Left lung (tissue), 4 donors: ENCODE measurements at regions not wholly inside any gene's neighbourhood (a gene's known extent, or its start where the extent isn't known, plus 50 kb on each side); places are given as distances from the start of the nearest gene placed in this dataset.

Experiments
- ATAC-seq: fragments of 200-7000 bp; cut with Tn5 transposase; one replicate; pipeline ENCODE4 v1.9.1; 2020; ENCODE audit warnings: moderate library complexity
- DNase-seq, 4 donors: peaks; one replicate each; pipeline ENCODE4 v3.0.0-alpha.2; 2013 to 2020
- H3K27ac ChIP-seq, 2 donors: fragments of 200-600 bp; sonication (generic) in 1 of 2; one replicate each; pipeline versions ENCODE4 v1.5.0 to v1.8.0; 2020 to 2021
- H3K27me3 ChIP-seq, 2 donors: fragments of 200-600 bp; sonication (generic) in 1 of 2; one replicate each; pipeline versions ENCODE4 v1.5.0 to v1.8.0; 2020 to 2021
- H3K36me3 ChIP-seq, 2 donors: fragments of 200-600 bp; sonication (generic) in 1 of 2; one replicate each; pipeline versions ENCODE4 v1.5.0 to v1.8.0; 2020 to 2021
- H3K4me1 ChIP-seq, 2 donors: fragments of 200-600 bp; one replicate each; pipeline ENCODE4 v1.8.0; 2021
- H3K4me3 ChIP-seq, 2 donors: fragments of 200-600 bp; sonication (generic) in 1 of 2; one replicate each; pipeline versions ENCODE4 v1.5.0 to v1.8.0; 2020 to 2021; ENCODE audit warnings: mild to moderate bottlenecking in 1 of 2
- H3K9me3 ChIP-seq, 2 donors: fragments of 200-600 bp; sonication (generic) in 1 of 2; one replicate each; pipeline versions ENCODE4 v1.5.0 to v1.8.0; 2020 to 2021
- CTCF ChIP-seq, 2 donors: fragments of 200-600 bp; sonication (generic) in 1 of 2; IDR thresholded peaks; one replicate each; pipeline versions ENCODE4 v1.5.0 to v1.8.0; 2021; ENCODE audit warnings: antibody characterized with exemption in 2 of 2
- intact Hi-C, 2 donors: fragments of 100-400 bp; cut with DNase I; formaldehyde crosslinking; loops; one replicate each; pipeline versions ENCODE4 v1.11.2 to v1.14.2; 2022
- donor health status: DM: no; HTN: yes; CAD: no.
- donor health status: DM: no; HTN: no; CAD: no.

DNA sequence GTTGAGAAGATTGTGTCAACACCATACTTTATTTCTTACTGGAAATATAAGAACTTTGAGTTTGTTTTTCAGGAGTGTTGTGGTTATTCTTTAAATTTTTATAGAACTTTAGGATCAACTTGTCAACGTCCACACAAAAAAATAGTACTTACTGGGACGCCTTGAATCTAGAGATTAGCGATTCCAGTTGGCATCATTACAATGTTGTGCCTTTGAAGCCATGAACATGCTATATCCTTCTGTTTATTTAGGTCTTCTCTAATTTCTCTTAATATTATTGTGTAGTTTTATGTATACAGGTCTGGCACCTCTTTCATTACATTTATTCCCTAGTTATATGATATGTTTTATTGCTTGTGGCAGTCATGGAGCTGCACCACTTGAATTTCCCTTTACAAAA, 320.8 kb upstream of the CCDC196 start:
- DNase-seq (no peak), ATAC-seq (no peak)
- Histone ChIP-seq H3K27ac (no peak overlapping the region), H3K9me3 (no peaks in the 10 kb centered on the region), H3K4me1 (no peaks in the 10 kb centered on the region), H3K27me3 (no peaks in the 10 kb centered on the region), H3K36me3 (no peaks in the 10 kb centered on the region), H3K4me3 (no peak overlapping the region)
- intact Hi-C loops, result no loop called here
- no peak for TF ChIP-seq CTCF (IDR thresholded peaks at IDR 0.05)

GRCh38 chr14:66174453-66174891, 311.7 kb upstream of the CCDC196 start:
- Histone ChIP-seq H3K4me3 (no peak overlapping the region), H3K27me3 (no peaks in the 10 kb centered on the region), H3K4me1 (no peaks in the 10 kb centered on the region), H3K36me3 (no peaks in the 10 kb centered on the region), H3K27ac (no peak overlapping the region), H3K9me3 (peaks cover 0 to 3% of the 10 kb centered on the region in 2 donors)
- intact Hi-C loops, result no loop called here
- DNase-seq, result peak in 2 of 4 donors; percentile 17 to 47
- ATAC-seq, result no peak
- no peak for TF ChIP-seq CTCF (IDR thresholded peaks at IDR 0.05)

GRCh38 chr14:66177935-66178334, 308.2 kb upstream of the CCDC196 start:
- intact Hi-C loops, result no loop called here
- H3K9me3 ChIP-seq, result peaks cover 0 to 3% of the 10 kb centered on the region in 2 donors
- H3K27me3 ChIP-seq, result no peaks in the 10 kb centered on the region
- no peak overlapping the region for H3K4me3 ChIP-seq
- no peak for ATAC-seq
- TF ChIP-seq CTCF (IDR thresholded peaks at IDR 0.05), result no peak
- no peak for DNase-seq
- H3K36me3 ChIP-seq, result no peaks in the 10 kb centered on the region
- no peak overlapping the region for H3K27ac ChIP-seq
- no peaks in the 10 kb centered on the region for H3K4me1 ChIP-seq

DNA sequence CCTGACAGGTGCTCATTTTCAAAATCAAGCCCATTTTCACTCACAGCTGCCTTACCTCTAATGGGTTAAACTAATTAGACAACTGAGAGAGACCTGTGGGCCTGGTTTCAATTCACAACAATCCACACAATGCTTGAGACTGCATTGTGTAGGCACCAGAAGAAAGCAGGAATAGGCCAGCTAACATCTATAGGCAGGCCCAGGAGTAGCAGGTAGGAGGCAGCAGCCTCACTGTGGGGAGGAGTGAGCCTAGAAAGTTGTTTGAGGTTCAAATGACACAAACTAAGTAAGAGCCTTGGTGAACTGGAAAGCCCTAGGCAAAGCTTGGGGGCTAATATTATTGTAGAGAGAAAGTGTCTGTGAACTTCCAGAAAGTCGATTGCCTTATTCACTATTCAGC, 289.5 kb upstream of the CCDC196 start:
- H3K4me3 ChIP-seq, result no peak overlapping the region
- H3K27me3 ChIP-seq, result no peaks in the 10 kb centered on the region
- TF ChIP-seq CTCF (IDR thresholded peaks at IDR 0.05), result no peak
- peaks cover 0 to 4% of the 10 kb centered on the region in 2 donors for H3K9me3 ChIP-seq
- no peaks in the 10 kb centered on the region for H3K36me3 ChIP-seq
- H3K27ac ChIP-seq, result no peak overlapping the region
- ATAC-seq (no peak), DNase-seq (no peak)
- intact Hi-C loops, result no loop called here
- no peaks in the 10 kb centered on the region for H3K4me1 ChIP-seq

DNA sequence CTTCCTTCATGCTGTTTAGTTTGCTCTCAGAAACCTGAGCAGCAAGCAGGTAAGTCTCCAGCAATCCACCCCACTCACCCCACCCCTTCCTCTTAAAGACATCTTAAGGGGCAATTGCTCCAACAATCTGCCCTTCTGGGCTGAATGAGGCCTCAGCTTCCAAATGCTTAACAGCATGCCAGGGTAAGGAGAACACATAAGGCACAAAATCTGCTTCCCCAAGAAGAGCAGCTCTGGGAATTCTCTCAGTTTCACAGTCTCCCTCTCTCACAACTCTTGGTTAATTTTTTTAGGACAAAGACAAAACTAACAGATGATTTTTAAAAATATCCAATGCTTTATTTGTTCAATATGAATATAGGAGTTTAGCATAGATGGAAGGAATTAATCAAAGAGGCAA, 288.9 kb upstream of the CCDC196 start:
- peaks cover 0 to 4% of the 10 kb centered on the region in 2 donors for H3K9me3 ChIP-seq
- no peak for DNase-seq
- intact Hi-C loops, result no loop called here
- H3K4me3 ChIP-seq, result no peak overlapping the region
- no peaks in the 10 kb centered on the region for H3K36me3 ChIP-seq
- TF ChIP-seq CTCF (IDR thresholded peaks at IDR 0.05), result no peak
- H3K4me1 ChIP-seq, result no peaks in the 10 kb centered on the region
- no peaks in the 10 kb centered on the region for H3K27me3 ChIP-seq
- no peak overlapping the region for H3K27ac ChIP-seq
- ATAC-seq, result peak; percentile 80
